HepG2 (cell line): ENCODE measurements at regions not wholly inside any gene's neighbourhood (a gene's known extent, or its start where the extent isn't known, plus 50 kb on each side); places are given as distances from the start of the nearest gene placed in this dataset.

Source experiments
- ATAC-seq: fragments of 200-7000 bp; cut with Tn5 transposase; 3 replicates; pipeline ENCODE4 v1.9.1; 2020; ENCODE audit warnings: mild to moderate bottlenecking, moderate library complexity
- BruUV-seq: library from RNA; stranded (reverse); fragments of 400-500 nt; replicated peaks from 2 replicates; lab custom pipeline; 2021; lab: Mats Ljungman, UMichigan
- CTCF ChIA-PET: fragments of 300-600 bp; formaldehyde crosslinking; extraction: SDS; loops from one replicate; lab custom pipeline; 2021; ENCODE audit warnings: low total read pairs, inconsistent platforms, low intra/inter-chr PET ratio; lab: Yijun Ruan, JAX
- POLR2A ChIA-PET: fragments of 350-600 bp; sonication (Branson Sonifier 250); formaldehyde crosslinking; loops from one replicate; lab custom pipeline; 2020; ENCODE audit warnings: antibody characterized with exemption, inconsistent platforms; lab: Yijun Ruan, JAX
- DNase-seq: peaks from one replicate; pipeline ENCODE4 v3.0.0-alpha.2; 2015; ENCODE audit warnings: low spot score
- FAIRE-seq: peaks from 3 replicates; lab custom pipeline; 2011; peaks lifted over from hg19 to GRCh38; lab: Jason Lieb, UNC
- H2AFZ ChIP-seq: one replicate; pipeline ENCODE4 v1.6.1; 2011; ENCODE audit warnings: low read length, inconsistent platforms
- H3K27ac ChIP-seq: fragments of 300-600 bp; 3 replicates; pipeline ENCODE4 v1.8.0; 2011; ENCODE audit warnings: mixed run types, mild to moderate bottlenecking, mixed read lengths, low read length, inconsistent platforms; ENCODE audit not compliant: insufficient read depth; ENCODE audit errors: extremely low read length
- H3K27me3 ChIP-seq, 2 experiments: fragments of 200-600 bp in 1 of 2; 2 replicates in 1 of 2; 3 replicates in 1 of 2; pipeline versions ENCODE4 v1.6.0 to v1.8.0; 2011; ENCODE audit warnings: low read length in 2 of 2, mild to moderate bottlenecking in 2 of 2, moderate library complexity in 2 of 2, inconsistent platforms in 1 of 2; ENCODE audit not compliant: insufficient read depth in 2 of 2, control insufficient read depth in 1 of 2
- H3K36me3 ChIP-seq, 2 experiments: fragments of 200-600 bp in 1 of 2; replicated peaks in 1 of 2; 2 replicates in 1 of 2; 3 replicates in 1 of 2; pipeline versions ENCODE4 v1.5.1 to v1.8.0; 2011; ENCODE audit warnings: low read length in 2 of 2, inconsistent platforms in 1 of 2; ENCODE audit not compliant: insufficient read depth in 2 of 2, control insufficient read depth in 1 of 2
- H3K4me1 ChIP-seq: 2 replicates; pipeline ENCODE4 v1.5.1; 2012; ENCODE audit warnings: low read length, inconsistent platforms; ENCODE audit not compliant: insufficient read depth
- H3K4me2 ChIP-seq: 2 replicates; pipeline ENCODE4 v1.6.0; 2011; ENCODE audit warnings: low read depth, low read length, inconsistent platforms
- H3K4me3 ChIP-seq, 3 experiments: fragments of 200-600 bp in 1 of 3; sonication (generic), shearing (Covaris generic) in 1 of 3; replicated peaks in 1 of 3; 2 replicates each; pipeline ENCODE4 v1.5.1; 2011 to 2016; ENCODE audit warnings: low read length in 3 of 3, inconsistent platforms in 2 of 3, low read depth in 2 of 3, mild to moderate bottlenecking in 2 of 3, control low read depth in 1 of 3, mixed read lengths in 1 of 3; ENCODE audit not compliant: insufficient read depth in 1 of 3
- H3K79me2 ChIP-seq: one replicate; pipeline ENCODE4 v1.6.1; 2011; ENCODE audit warnings: low read length, inconsistent platforms; ENCODE audit not compliant: insufficient read depth
- H3K9ac ChIP-seq: 2 replicates; pipeline ENCODE4 v1.6.0; 2011; ENCODE audit warnings: mild to moderate bottlenecking, low read depth, low read length, inconsistent platforms; ENCODE audit not compliant: insufficient read depth
- H3K9me3 ChIP-seq: 2 replicates; pipeline ENCODE4 v1.5.1; 2012; ENCODE audit warnings: mild to moderate bottlenecking, low read length
- H4K20me1 ChIP-seq: 2 replicates; pipeline ENCODE4 v1.6.0; 2011; ENCODE audit warnings: inconsistent platforms, mild to moderate bottlenecking, low read length, moderate library complexity; ENCODE audit not compliant: insufficient read depth
- ATF7-NPFF ChIP-seq: sonication (generic); formaldehyde crosslinking; IDR thresholded peaks from 2 replicates; pipeline ENCODE4 v1.8.1; 2023; ENCODE audit warnings: mild to moderate bottlenecking, low read depth, missing genetic modification reagents, moderate library complexity
- CCAR2 ChIP-seq: fragments of 200-400 bp; formaldehyde crosslinking; optimal IDR thresholded peaks from 2 replicates; pipeline ENCODE3; 2018; ENCODE audit warnings: low read depth, mild to moderate bottlenecking, low read length, moderate library complexity
- RFX3 ChIP-seq: IDR thresholded peaks from 2 replicates; pipeline ENCODE4 v1.6.1; 2016; ENCODE audit warnings: missing biosample characterization, missing genetic modification reagents
- ZNF224 ChIP-seq: sonication (generic); formaldehyde crosslinking; IDR thresholded peaks from 2 replicates; pipeline ENCODE4 v1.5.0; 2020; ENCODE audit warnings: mild to moderate bottlenecking, missing genetic modification reagents
- ZNF225 ChIP-seq: sonication (generic); formaldehyde crosslinking; IDR thresholded peaks from 2 replicates; pipeline ENCODE4 v1.4.0; 2020; ENCODE audit warnings: mild to moderate bottlenecking, missing genetic modification reagents
- ZNF264 ChIP-seq: sonication (generic); formaldehyde crosslinking; IDR thresholded peaks from 2 replicates; pipeline ENCODE4 v1.4.0; 2020; ENCODE audit warnings: missing genetic modification reagents
- ZNF83 ChIP-seq: sonication (generic); formaldehyde crosslinking; IDR thresholded peaks from 2 replicates; pipeline ENCODE4 v1.4.0; 2020; ENCODE audit warnings: missing genetic modification reagents, mild to moderate bottlenecking, borderline replicate concordance
- WGBS: methylation state at CpG from one replicate; pipeline ENCODE4 v1.1.6; 2017; ENCODE audit warnings: low lambda C conversion rate; 5-methylcytosine and 5-hydroxymethylcytosine counted together
- in situ Hi-C: cut with HindIII; loops from 2 replicates; pipeline ENCODE4 v1.10.0; 2017; ENCODE audit warnings: low pct_unique_long_range_greater_than_20kb; ENCODE audit not compliant: extremely low pct_ligation_motif_present
- intact Hi-C: fragments of 100-400 bp; cut with micrococcal nuclease; formaldehyde crosslinking; loops from one replicate; pipeline ENCODE4 v1.10.0; 2022; ENCODE audit not compliant: unreplicated experiment
- TF ChIP-seq, protein P1 (sequence below): IDR thresholded peaks from 2 replicates; pipeline ENCODE4 v1.6.1; 2016; ENCODE audit warnings: mild to moderate bottlenecking

DNA sequence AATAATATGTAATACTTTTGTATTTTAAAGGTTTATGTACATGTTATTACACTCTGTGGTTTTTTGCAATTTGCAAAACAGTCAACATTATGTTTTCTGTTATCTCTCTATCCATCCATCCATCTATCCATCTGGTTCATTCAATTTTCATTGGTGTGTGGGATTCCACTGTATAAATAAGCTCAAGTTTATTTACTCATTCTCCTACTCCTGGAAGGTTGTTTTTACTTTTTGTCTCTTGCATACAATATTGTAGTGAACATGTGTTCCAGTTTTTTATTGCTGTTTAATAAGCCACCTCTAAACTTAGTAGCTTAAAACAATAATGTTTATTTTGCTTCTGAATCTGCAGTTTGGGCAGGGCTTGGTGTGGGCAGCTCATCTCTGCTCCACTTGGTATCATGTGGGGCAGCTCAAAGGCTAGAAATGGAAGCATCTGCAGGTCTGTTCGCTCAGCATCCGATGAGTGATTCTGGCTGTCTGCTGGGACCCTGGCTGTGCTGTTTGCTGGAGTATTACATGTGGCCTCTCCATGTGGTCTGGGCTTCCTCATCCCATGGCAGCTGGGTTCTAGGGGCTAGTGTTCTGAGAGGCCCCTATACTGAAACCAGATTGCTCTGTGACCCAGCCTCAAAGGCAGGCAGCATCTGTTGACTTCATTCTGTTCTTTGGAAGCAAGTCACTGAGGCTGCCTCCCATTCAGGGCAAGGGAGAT is 98.8 kb downstream of the SLC25A47 start:
- in situ Hi-C loops: loop anchor here (5.0 kb wide), 2 partner anchors 35 to 220 kb away; no protein-coding TSS in a partner anchor
- no peaks in the 10 kb centered on the region for H4K20me1 ChIP-seq
- no peaks in the 10 kb centered on the region for H3K4me1 ChIP-seq
- intact Hi-C loops: no loop called here
- TF ChIP-seq ZNF225 (no peak), ZNF224 (CRISPR knock-in tag) (no peak), ZNF83 (CRISPR knock-in tag) (no peak), RFX3 (CRISPR knock-in tag) (no peak)
- TF ChIP-seq, all 625 proteins: peak for 0
- ATAC-seq (no peak), FAIRE-seq (no peak), DNase-seq (no peak)
- Histone ChIP-seq H3K4me2 (no peak overlapping the region), H3K27ac (no peak overlapping the region), H3K79me2 (no peaks in the 10 kb centered on the region), H3K9me3 (no peaks in the 10 kb centered on the region), H2AFZ (no peak overlapping the region), H3K9ac (no peak overlapping the region), H3K27me3 (no peaks in the 10 kb centered on the region), H3K4me3 (no peak overlapping the region), H3K36me3 (no peaks in the 10 kb centered on the region)
- BruUV-seq: no TSS peak
- WGBS: 45% methylated on average over 2 of the region's 2 CpGs
- ChIA-PET CTCF (interaction anchor here (1.1 kb wide), 1 partner anchor 36 kb away, joined by 3 read pairs; no protein-coding TSS in a partner anchor), POLR2A (no interaction called here)

DNA sequence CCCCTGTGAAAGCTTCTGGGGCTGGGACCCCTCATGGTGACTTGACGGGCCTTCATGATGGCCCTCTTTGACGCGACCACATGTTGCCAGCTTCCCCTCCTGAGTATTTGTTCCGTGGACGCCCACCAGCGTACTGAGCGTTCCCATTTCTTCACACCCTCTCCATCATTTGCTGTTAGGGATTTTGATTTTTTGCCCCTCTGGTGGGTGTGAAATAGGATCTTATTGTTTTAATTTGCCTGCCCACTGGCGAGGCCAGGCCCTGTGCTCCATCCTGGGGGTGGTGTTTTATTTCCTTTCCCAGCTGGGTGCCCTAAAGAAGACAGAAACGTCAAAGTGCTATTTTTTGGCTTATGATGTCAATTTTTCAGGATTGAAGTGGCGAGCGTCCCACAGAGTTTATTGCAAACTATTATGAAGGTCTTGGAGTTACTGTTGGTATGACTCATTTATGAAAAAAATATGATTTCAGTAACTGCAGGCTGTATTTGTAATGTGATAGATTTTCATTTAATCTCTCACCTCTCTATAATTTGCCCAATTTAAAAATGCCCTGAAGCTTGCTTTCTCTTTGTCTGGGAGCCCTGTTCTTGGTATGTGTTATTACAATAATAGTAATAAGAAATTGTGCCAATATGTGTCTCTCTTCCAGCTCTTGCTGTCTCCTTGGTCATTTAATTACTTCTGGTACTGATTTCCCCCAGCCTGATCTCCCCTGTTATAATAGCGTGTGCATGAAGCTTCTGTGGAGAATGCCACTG is 99.6 kb downstream of the SLC25A47 start:
- FAIRE-seq (no peak), ATAC-seq (no peak), DNase-seq (no peak)
- Histone ChIP-seq H4K20me1 (no peaks in the 10 kb centered on the region), H3K79me2 (no peaks in the 10 kb centered on the region), H3K9me3 (no peaks in the 10 kb centered on the region), H3K27me3 (no peaks in the 10 kb centered on the region), H3K36me3 (no peaks in the 10 kb centered on the region), H3K4me1 (no peaks in the 10 kb centered on the region), H2AFZ (no peak overlapping the region), H3K9ac (no peak overlapping the region), H3K4me3 (no peak overlapping the region), H3K27ac (no peak overlapping the region), H3K4me2 (no peak overlapping the region)
- in situ Hi-C loops: loop anchor here (5.0 kb wide), 2 partner anchors 35 to 220 kb away; no protein-coding TSS in a partner anchor
- ChIA-PET POLR2A (no interaction called here), CTCF (no interaction called here)
- WGBS: 88% methylated on average over 12 of the region's 12 CpGs
- TF ChIP-seq, protein P1, sequence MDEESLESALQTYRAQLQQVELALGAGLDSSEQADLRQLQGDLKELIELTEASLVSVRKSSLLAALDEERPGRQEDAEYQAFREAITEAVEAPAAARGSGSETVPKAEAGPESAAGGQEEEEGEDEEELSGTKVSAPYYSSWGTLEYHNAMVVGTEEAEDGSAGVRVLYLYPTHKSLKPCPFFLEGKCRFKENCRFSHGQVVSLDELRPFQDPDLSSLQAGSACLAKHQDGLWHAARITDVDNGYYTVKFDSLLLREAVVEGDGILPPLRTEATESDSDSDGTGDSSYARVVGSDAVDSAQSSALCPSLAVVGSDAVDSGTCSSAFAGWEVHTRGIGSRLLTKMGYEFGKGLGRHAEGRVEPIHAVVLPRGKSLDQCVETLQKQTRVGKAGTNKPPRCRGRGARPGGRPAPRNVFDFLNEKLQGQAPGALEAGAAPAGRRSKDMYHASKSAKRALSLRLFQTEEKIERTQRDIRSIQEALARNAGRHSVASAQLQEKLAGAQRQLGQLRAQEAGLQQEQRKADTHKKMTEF: no peak
- TF ChIP-seq ATF7-NPFF (CRISPR knock-in tag): no peak
- TF ChIP-seq ZNF264: no peak
- TF ChIP-seq CCAR2: no peak
- intact Hi-C loops: no loop called here
- BruUV-seq: no TSS peak
